ENCODE measurements at regions not wholly inside any gene's neighbourhood (a gene's known extent, or its start where the extent isn't known, plus 50 kb on each side); places are given as distances from the start of the nearest gene placed in this dataset.

DNA sequence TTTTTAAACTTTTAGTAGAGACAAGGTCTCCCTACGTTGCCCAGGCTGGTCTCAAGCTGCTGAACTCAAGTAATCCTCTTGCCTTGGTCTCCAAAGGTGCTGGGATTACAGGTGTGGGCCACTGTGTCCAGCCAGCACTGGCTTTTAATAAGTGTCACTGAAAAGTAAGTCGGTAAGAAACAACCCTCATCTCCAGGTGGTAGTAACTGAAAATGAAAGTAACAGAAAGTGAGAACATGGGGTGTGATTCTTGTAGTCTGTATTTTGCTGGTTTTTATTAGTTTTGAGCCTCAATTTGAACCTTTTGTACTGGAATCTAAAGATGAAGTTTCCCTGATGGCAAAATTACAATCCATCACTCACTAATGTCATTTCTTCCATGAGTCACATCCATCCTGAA is 238.1 kb upstream of the AGA start:
- Histone ChIP-seq H3K4me1 (ENCODE audit: insufficient read depth, low read length) (no peaks in the 10 kb centered on the region), H3K27ac (ENCODE audit: low read length) (no peak overlapping the region), H2AFZ (ENCODE audit: low read depth, low read length) (peak overlapping the region; percentile 54), H4K20me1 (ENCODE audit: insufficient read depth, low read length) (no peaks in the 10 kb centered on the region), H3K79me2 (ENCODE audit: insufficient read depth, low read length) (no peaks in the 10 kb centered on the region), H3K27me3 (ENCODE audit: insufficient read depth, low read length, poor library complexity) (no peaks in the 10 kb centered on the region), H3K4me2 (ENCODE audit: insufficient read depth, low read length) (peak overlapping the region; percentile 33; the same call in 1 of the 2 replicates), H3K4me3 (ENCODE audit: low read depth in 1 of 2, low read length in 2 of 2) (0 out of 4 replicates have a peak overlapping the region, but pooled peaks of 1 of the 2 experiments have one; percentile 23), H3K36me3 (ENCODE audit: insufficient read depth, low read length) (no peaks in the 10 kb centered on the region), H3K9ac (ENCODE audit: low read depth, low read length) (no peak overlapping the region), H3K9me3 (ENCODE audit: insufficient read depth, low read length, severe bottlenecking) (no peaks in the 10 kb centered on the region)
- ATAC-seq (ENCODE audit: insufficient read depth, low read depth) (peak; percentile 49; the same call in 1 of the 3 replicates), DNase-seq (no peak)
- no peak for TF ChIP-seq EZH2 (IDR thresholded peaks at IDR 0.05; ENCODE audit: borderline replicate concordance, low read depth, low read length, severe bottlenecking)
- TF ChIP-seq, protein P1, sequence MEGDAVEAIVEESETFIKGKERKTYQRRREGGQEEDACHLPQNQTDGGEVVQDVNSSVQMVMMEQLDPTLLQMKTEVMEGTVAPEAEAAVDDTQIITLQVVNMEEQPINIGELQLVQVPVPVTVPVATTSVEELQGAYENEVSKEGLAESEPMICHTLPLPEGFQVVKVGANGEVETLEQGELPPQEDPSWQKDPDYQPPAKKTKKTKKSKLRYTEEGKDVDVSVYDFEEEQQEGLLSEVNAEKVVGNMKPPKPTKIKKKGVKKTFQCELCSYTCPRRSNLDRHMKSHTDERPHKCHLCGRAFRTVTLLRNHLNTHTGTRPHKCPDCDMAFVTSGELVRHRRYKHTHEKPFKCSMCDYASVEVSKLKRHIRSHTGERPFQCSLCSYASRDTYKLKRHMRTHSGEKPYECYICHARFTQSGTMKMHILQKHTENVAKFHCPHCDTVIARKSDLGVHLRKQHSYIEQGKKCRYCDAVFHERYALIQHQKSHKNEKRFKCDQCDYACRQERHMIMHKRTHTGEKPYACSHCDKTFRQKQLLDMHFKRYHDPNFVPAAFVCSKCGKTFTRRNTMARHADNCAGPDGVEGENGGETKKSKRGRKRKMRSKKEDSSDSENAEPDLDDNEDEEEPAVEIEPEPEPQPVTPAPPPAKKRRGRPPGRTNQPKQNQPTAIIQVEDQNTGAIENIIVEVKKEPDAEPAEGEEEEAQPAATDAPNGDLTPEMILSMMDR (IDR thresholded peaks at IDR 0.05; ENCODE audit: borderline replicate concordance, extremely low read depth, low read length, poor library complexity, severe bottlenecking): no peak

DNA sequence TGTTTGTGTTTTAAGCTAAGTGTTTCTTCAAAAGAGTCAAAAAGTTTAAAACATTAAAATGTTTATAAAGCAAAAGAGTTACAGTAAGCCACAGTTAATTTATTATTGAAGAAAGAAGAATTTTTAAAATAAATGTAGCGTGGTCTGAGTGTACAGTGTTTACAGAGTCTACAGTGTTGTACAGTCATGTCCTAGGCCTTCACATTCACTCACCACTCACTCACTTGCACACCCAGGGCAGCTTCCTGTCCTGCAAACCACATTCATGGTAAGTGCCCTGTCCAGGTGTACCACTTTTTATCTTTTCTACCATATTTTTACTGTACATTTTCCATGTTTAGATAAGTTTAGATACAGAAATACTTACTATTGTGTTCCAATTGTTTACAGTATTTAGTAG is 239.7 kb upstream of the AGA start:
- Histone ChIP-seq H3K4me3 (ENCODE audit: low read depth in 1 of 2, low read length in 2 of 2) (no peak overlapping the region), H3K9ac (ENCODE audit: low read depth, low read length) (no peak overlapping the region), H4K20me1 (ENCODE audit: insufficient read depth, low read length) (no peaks in the 10 kb centered on the region), H3K27me3 (ENCODE audit: insufficient read depth, low read length, poor library complexity) (no peaks in the 10 kb centered on the region), H3K4me2 (ENCODE audit: insufficient read depth, low read length) (no peak overlapping the region), H3K27ac (ENCODE audit: low read length) (no peak overlapping the region), H3K9me3 (ENCODE audit: insufficient read depth, low read length, severe bottlenecking) (no peaks in the 10 kb centered on the region), H3K36me3 (ENCODE audit: insufficient read depth, low read length) (no peaks in the 10 kb centered on the region), H3K4me1 (ENCODE audit: insufficient read depth, low read length) (no peaks in the 10 kb centered on the region), H3K79me2 (ENCODE audit: insufficient read depth, low read length) (no peaks in the 10 kb centered on the region), H2AFZ (ENCODE audit: low read depth, low read length) (no peak overlapping the region)
- TF ChIP-seq EZH2 (IDR thresholded peaks at IDR 0.05; ENCODE audit: borderline replicate concordance, low read depth, low read length, severe bottlenecking): no peak
- TF ChIP-seq, protein P1 (IDR thresholded peaks at IDR 0.05; ENCODE audit: borderline replicate concordance, extremely low read depth, low read length, poor library complexity, severe bottlenecking): no peak
- DNase-seq (no peak), ATAC-seq (ENCODE audit: insufficient read depth, low read depth) (no peak)

DNA sequence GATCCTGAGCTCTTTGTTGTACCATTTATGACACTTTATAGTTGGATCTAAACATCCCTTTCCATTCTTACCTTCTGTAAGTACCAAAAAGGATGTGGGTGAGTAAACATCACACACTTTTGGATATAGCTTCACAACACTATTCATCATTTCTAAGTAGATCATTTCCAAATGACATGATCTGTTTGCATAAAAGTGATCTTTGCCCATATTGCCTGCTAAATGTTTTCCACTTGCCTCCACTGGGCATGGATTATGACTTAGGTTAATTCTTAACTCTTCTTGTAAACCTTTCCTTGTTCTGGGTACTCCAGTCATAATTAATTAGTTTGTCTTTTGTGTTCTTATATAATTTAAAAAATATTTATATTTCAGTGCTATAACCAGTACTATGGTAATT is 244.9 kb upstream of the AGA start:
- no peaks in the 10 kb centered on the region for H3K36me3 ChIP-seq (ENCODE audit: insufficient read depth, low read length)
- DNase-seq (no peak), ATAC-seq (ENCODE audit: insufficient read depth, low read depth) (no peak)
- H3K27me3 ChIP-seq (ENCODE audit: insufficient read depth, low read length, poor library complexity): no peaks in the 10 kb centered on the region
- no peaks in the 10 kb centered on the region for H4K20me1 ChIP-seq (ENCODE audit: insufficient read depth, low read length)
- H3K27ac ChIP-seq (ENCODE audit: low read length): no peak overlapping the region
- no peaks in the 10 kb centered on the region for H3K9me3 ChIP-seq (ENCODE audit: insufficient read depth, low read length, severe bottlenecking)
- no peaks in the 10 kb centered on the region for H3K79me2 ChIP-seq (ENCODE audit: insufficient read depth, low read length)
- H3K4me2 ChIP-seq (ENCODE audit: insufficient read depth, low read length): no peak overlapping the region
- no peak overlapping the region for H3K9ac ChIP-seq (ENCODE audit: low read depth, low read length)
- no peak for TF ChIP-seq EZH2 (IDR thresholded peaks at IDR 0.05; ENCODE audit: borderline replicate concordance, low read depth, low read length, severe bottlenecking)
- TF ChIP-seq, protein P1 (IDR thresholded peaks at IDR 0.05; ENCODE audit: borderline replicate concordance, extremely low read depth, low read length, poor library complexity, severe bottlenecking): no peak
- no peak overlapping the region for H3K4me3 ChIP-seq (ENCODE audit: low read depth in 1 of 2, low read length in 2 of 2)
- H3K4me1 ChIP-seq (ENCODE audit: insufficient read depth, low read length): no peaks in the 10 kb centered on the region
- H2AFZ ChIP-seq (ENCODE audit: low read depth, low read length): no peak overlapping the region

DNA sequence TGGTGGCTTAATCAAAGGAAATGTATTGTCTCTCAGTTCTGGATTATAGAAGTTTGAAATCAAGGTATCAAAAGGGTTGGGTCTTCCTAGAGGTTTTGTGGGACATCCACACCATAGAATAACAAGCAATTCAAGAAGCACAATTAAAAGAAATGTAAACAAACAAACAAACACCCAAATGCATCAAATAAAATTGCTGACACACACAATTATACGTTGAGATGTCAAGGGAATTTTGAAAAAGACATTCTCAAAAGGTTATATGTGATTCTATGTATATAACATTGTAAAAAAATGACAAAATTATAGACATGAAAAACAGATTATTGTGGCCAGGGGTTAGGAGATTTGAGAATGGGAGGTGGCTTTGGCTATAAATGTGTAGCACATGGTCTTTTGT is 250.7 kb upstream of the AGA start:
- Histone ChIP-seq H3K27ac (ENCODE audit: low read length) (no peak overlapping the region), H3K79me2 (ENCODE audit: insufficient read depth, low read length) (no peaks in the 10 kb centered on the region), H4K20me1 (ENCODE audit: insufficient read depth, low read length) (no peaks in the 10 kb centered on the region), H3K4me3 (ENCODE audit: low read depth in 1 of 2, low read length in 2 of 2) (no peak overlapping the region), H3K27me3 (ENCODE audit: insufficient read depth, low read length, poor library complexity) (no peaks in the 10 kb centered on the region), H2AFZ (ENCODE audit: low read depth, low read length) (no peak overlapping the region), H3K36me3 (ENCODE audit: insufficient read depth, low read length) (no peaks in the 10 kb centered on the region), H3K9ac (ENCODE audit: low read depth, low read length) (no peak overlapping the region), H3K4me1 (ENCODE audit: insufficient read depth, low read length) (no peaks in the 10 kb centered on the region), H3K9me3 (ENCODE audit: insufficient read depth, low read length, severe bottlenecking) (no peaks in the 10 kb centered on the region), H3K4me2 (ENCODE audit: insufficient read depth, low read length) (no peak overlapping the region)
- DNase-seq (no peak), ATAC-seq (ENCODE audit: insufficient read depth, low read depth) (no peak)
- no peak for TF ChIP-seq EZH2 (IDR thresholded peaks at IDR 0.05; ENCODE audit: borderline replicate concordance, low read depth, low read length, severe bottlenecking)
